GM12878 (cell line): ENCODE measurements at regions not wholly inside any gene's neighbourhood (a gene's known extent, or its start where the extent isn't known, plus 50 kb on each side); places are given as distances from the start of the nearest gene placed in this dataset.

Source experiments
- ATAC-seq: fragments of 200-7000 bp; cut with Tn5 transposase; 3 replicates; pipeline ENCODE4 v1.9.1; 2020; ENCODE audit warnings: mild to moderate bottlenecking, moderate library complexity
- BruUV-seq: library from RNA; stranded (reverse); fragments of 400-500 nt; replicated peaks from 2 replicates; lab custom pipeline; 2021; lab: Mats Ljungman, UMichigan
- CTCF ChIA-PET: fragments of 300-600 bp; sonication (Branson Sonifier 250); formaldehyde crosslinking; extraction: SDS; loops from one replicate; lab custom pipeline; 2021; ENCODE audit warnings: inconsistent platforms; lab: Yijun Ruan, JAX
- POLR2A ChIA-PET: fragments of 350-600 bp; formaldehyde crosslinking; extraction: SDS; loops from one replicate; lab custom pipeline; 2021; ENCODE audit warnings: inconsistent platforms; lab: Charles Lee
- RAD21 ChIA-PET: fragments of 300-600 bp; sonication (Branson Sonifier 250); formaldehyde crosslinking; loops from one replicate; lab custom pipeline; 2023; ENCODE audit warnings: antibody characterized with exemption; ENCODE audit not compliant: unreplicated experiment; lab: Charles Lee
- SMC1A ChIA-PET: fragments of 300-600 bp; sonication (Branson Sonifier 250); formaldehyde crosslinking; loops from one replicate; lab custom pipeline; 2023; ENCODE audit not compliant: unreplicated experiment, uncharacterized antibody; lab: Charles Lee
- DNase-seq: peaks from one replicate; pipeline ENCODE4 v3.0.0-alpha.2; 2011; ENCODE audit warnings: low read depth, low spot score
- FAIRE-seq: peaks from 3 replicates; lab custom pipeline; 2011; peaks lifted over from hg19 to GRCh38; lab: Jason Lieb, UNC
- H2AFZ ChIP-seq: 2 replicates; pipeline ENCODE4 v1.6.0; 2011; ENCODE audit warnings: low read depth, low read length, control low read depth; ENCODE audit not compliant: control insufficient read depth
- H3K27ac ChIP-seq: 2 replicates; pipeline ENCODE4 v1.5.1; 2011; ENCODE audit warnings: control low read depth; ENCODE audit not compliant: control insufficient read depth, insufficient read depth
- H3K27me3 ChIP-seq, 2 experiments: replicated peaks in 1 of 2; 2 replicates each; pipeline versions ENCODE4 v1.6.0 to v1.6.1; 2011; ENCODE audit warnings: low read length in 1 of 2; ENCODE audit not compliant: control insufficient read depth in 2 of 2, insufficient read depth in 2 of 2
- H3K36me3 ChIP-seq, 2 experiments: 2 replicates each; pipeline ENCODE4 v1.5.1; 2011; ENCODE audit warnings: low read length in 1 of 2; ENCODE audit not compliant: control insufficient read depth in 2 of 2, insufficient read depth in 2 of 2
- H3K4me1 ChIP-seq: 2 replicates; pipeline ENCODE4 v1.6.1; 2011; ENCODE audit warnings: mild to moderate bottlenecking, low read length, moderate library complexity, mixed read lengths; ENCODE audit not compliant: control insufficient read depth, insufficient read depth
- H3K4me2 ChIP-seq: 2 replicates; pipeline ENCODE4 v1.6.0; 2011; ENCODE audit warnings: control low read depth; ENCODE audit not compliant: control insufficient read depth, insufficient read depth
- H3K4me3 ChIP-seq: fragments of 200-600 bp; sonication (generic); 2 replicates; pipeline ENCODE4 v1.5.1; 2016
- H3K79me2 ChIP-seq: 2 replicates; pipeline ENCODE4 v1.6.0; 2011; ENCODE audit warnings: low read length; ENCODE audit not compliant: control insufficient read depth, insufficient read depth
- H3K9ac ChIP-seq: 2 replicates; pipeline ENCODE4 v1.8.0; 2011; ENCODE audit warnings: low read length, control low read depth, mixed read lengths; ENCODE audit not compliant: control insufficient read depth, insufficient read depth
- H3K9me3 ChIP-seq: replicated peaks from 3 replicates; pipeline ENCODE4 v1.5.1; 2011; ENCODE audit warnings: mild to moderate bottlenecking, low read length; ENCODE audit not compliant: control insufficient read depth, insufficient read depth
- H4K20me1 ChIP-seq: 2 replicates; pipeline ENCODE4 v1.6.0; 2011; ENCODE audit not compliant: control insufficient read depth, insufficient read depth
- CBFB ChIP-seq: IDR thresholded peaks from 2 replicates; pipeline ENCODE4 v1.6.1; 2016; ENCODE audit warnings: antibody characterized with exemption, low read depth
- CREM ChIP-seq: IDR thresholded peaks from 2 replicates; pipeline ENCODE4 v1.6.1; 2014; ENCODE audit warnings: antibody characterized with exemption, low read depth
- IKZF1 ChIP-seq: fragments of 450-650 bp; conservative IDR thresholded peaks from 2 replicates; pipeline ENCODE4 v1.6.1; 2017; ENCODE audit warnings: antibody characterized with exemption, mild to moderate bottlenecking
- IKZF2 ChIP-seq, 2 experiments: fragments of 450-650 bp; IDR thresholded peaks; 2 replicates each; pipeline ENCODE4 v1.6.1; 2017; ENCODE audit warnings: mild to moderate bottlenecking in 2 of 2, moderate library complexity in 2 of 2
- MEF2A ChIP-seq: IDR thresholded peaks from 2 replicates; pipeline ENCODE4 v1.6.1; 2011; ENCODE audit warnings: low read depth, mild to moderate bottlenecking, low read length, moderate library complexity; ENCODE audit not compliant: insufficient read depth
- MYC ChIP-seq: IDR thresholded peaks from 2 replicates; pipeline ENCODE4 v1.6.1; 2011; ENCODE audit warnings: mild to moderate bottlenecking, low read length, moderate library complexity, inconsistent platforms; ENCODE audit not compliant: insufficient read depth, insufficient replicate concordance, insufficient read length, severe bottlenecking
- NR2F1 ChIP-seq: fragments of 450-650 bp; conservative IDR thresholded peaks from 2 replicates; pipeline ENCODE4 v1.6.1; 2017; ENCODE audit warnings: mild to moderate bottlenecking
- PAX8 ChIP-seq: fragments of 450-650 bp; IDR thresholded peaks from 2 replicates; pipeline ENCODE4 v1.6.1; 2017; ENCODE audit warnings: mild to moderate bottlenecking, moderate library complexity
- RBBP5 ChIP-seq: fragments of 200-600 bp; sonication (generic); conservative IDR thresholded peaks from 2 replicates; pipeline ENCODE4 v1.6.1; 2016
- SMAD5 ChIP-seq: IDR thresholded peaks from 2 replicates; pipeline ENCODE4 v1.6.1; 2016; ENCODE audit warnings: antibody characterized with exemption, low read depth
- STAT3 ChIP-seq: IDR thresholded peaks from 2 replicates; pipeline ENCODE4 v1.6.1; 2011; ENCODE audit warnings: low read depth, low read length, improper control_type of control experiment
- TCF3 ChIP-seq: IDR thresholded peaks from 2 replicates; pipeline ENCODE4 v1.6.1; 2012; ENCODE audit warnings: low read depth, mild to moderate bottlenecking, low read length, borderline replicate concordance; ENCODE audit not compliant: insufficient read depth
- TCF7 ChIP-seq: IDR thresholded peaks from 2 replicates; pipeline ENCODE4 v1.6.1; 2014; ENCODE audit warnings: antibody characterized with exemption, borderline replicate concordance
- ZNF274 ChIP-seq: IDR thresholded peaks from one replicate; pipeline ENCODE4 v1.8.0; 2011; ENCODE audit not compliant: insufficient read length, insufficient read depth
- ZZZ3 ChIP-seq: IDR thresholded peaks from 2 replicates; pipeline ENCODE4 v1.6.1; 2011; ENCODE audit warnings: low read depth; ENCODE audit not compliant: control insufficient read depth, insufficient read length
- WGBS: methylation state at CpG from one replicate; pipeline ENCODE4 v1.1.6; 2016; ENCODE audit warnings: low lambda C conversion rate; ENCODE audit not compliant: insufficient replicate concordance, insufficient coverage; ENCODE audit errors: missing lambda C conversion rate; 5-methylcytosine and 5-hydroxymethylcytosine counted together
- in situ Hi-C: fragments of 300-500 bp; cut with MboI; formaldehyde crosslinking; loops from 9 replicates; pipeline ENCODE4 v1.14.3; 2018; ENCODE audit warnings: mixed read lengths
- intact Hi-C: fragments of 100-400 bp; cut with micrococcal nuclease; formaldehyde crosslinking; loops from one replicate; pipeline ENCODE4 v1.14.2; 2022; ENCODE audit not compliant: unreplicated experiment
- TF ChIP-seq, protein P1 (sequence below): IDR thresholded peaks from 2 replicates; pipeline ENCODE4 v1.6.1; 2011; ENCODE audit warnings: mild to moderate bottlenecking, low read depth, low read length, moderate library complexity; ENCODE audit not compliant: insufficient replicate concordance
- TF ChIP-seq, protein P2 (sequence below): IDR thresholded peaks from 2 replicates; pipeline ENCODE4 v1.6.1; 2012; ENCODE audit warnings: low read depth, low read length, improper control_type of control experiment
- TF ChIP-seq, protein P3 (sequence below): IDR thresholded peaks from 2 replicates; pipeline ENCODE4 v1.6.1; 2011; ENCODE audit warnings: borderline replicate concordance, low read depth, mild to moderate bottlenecking, moderate library complexity, low read length; ENCODE audit not compliant: insufficient read depth, poor library complexity, severe bottlenecking
- TF ChIP-seq, protein P4 (sequence below): IDR thresholded peaks from 2 replicates; pipeline ENCODE4 v1.6.1; 2012; ENCODE audit warnings: low read depth, low read length, improper control_type of control experiment
- TF ChIP-seq, protein P5 (sequence below): IDR thresholded peaks from 2 replicates; pipeline ENCODE4 v1.6.1; 2012; ENCODE audit warnings: low read depth, low read length, improper control_type of control experiment

DNA sequence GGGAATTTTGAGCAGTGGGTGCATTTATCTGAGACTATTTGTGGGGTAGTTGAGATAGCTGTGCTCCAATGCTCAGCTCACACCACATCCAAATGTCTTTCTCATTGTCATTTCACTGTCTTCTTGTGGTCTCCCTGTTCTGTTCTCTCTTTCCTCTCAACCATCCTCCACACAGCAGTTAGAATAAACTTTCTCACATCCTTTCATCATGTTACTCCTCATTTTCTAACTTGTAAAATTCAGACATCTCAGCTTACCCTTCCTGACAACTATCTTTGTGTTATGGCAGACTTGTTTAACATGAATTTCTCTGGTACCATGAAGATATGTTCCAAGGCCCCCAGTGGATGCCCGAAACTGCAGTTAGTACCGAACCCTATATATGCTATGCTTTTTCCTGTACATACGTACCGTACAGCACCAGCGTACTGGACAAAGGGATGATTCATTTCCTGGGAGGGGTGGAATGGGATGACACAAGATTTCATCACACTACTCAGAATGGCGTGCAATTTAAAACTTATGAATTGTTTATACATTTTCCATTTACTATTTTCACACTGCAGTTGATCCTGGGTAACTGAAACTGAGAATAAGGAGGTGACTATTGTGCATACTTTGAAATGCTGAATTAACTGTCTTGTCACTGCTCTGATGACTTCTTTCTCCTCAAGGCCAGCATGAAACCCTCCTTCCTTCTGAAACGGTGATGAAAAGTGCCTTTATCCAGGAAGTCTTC is 177.1 kb upstream of the SLC38A2 start:
- Histone ChIP-seq H3K9me3 (no peaks in the 10 kb centered on the region; the same call in 1 of the 3 replicates), H3K4me1 (peaks cover 13% of the 10 kb centered on the region), H2AFZ (no peak overlapping the region), H3K9ac (no peak overlapping the region), H3K27ac (peak overlapping the region; percentile 27), H3K27me3 (no peaks in the 10 kb centered on the region), H3K4me2 (peak overlapping the region; percentile 45), H4K20me1 (no peaks in the 10 kb centered on the region), H3K79me2 (no peaks in the 10 kb centered on the region), H3K4me3 (no peak overlapping the region), H3K36me3 (no peaks in the 10 kb centered on the region; a peak in 1 of 4 replicates)
- POLR2A ChIA-PET = no interaction called here
- BruUV-seq = no TSS peak
- RAD21 ChIA-PET = interaction anchor here (0.8 kb wide), 1 partner anchor 163 kb away, joined by 3 read pairs; no protein-coding TSS in a partner anchor
- DNase-seq (no peak), ATAC-seq (peak; percentile 65), FAIRE-seq (no peak)
- WGBS = 81% methylated on average over 7 of the region's 7 CpGs
- CTCF ChIA-PET = interaction anchor here (0.7 to 1.9 kb wide), 4 partner anchors 9 to 1081 kb away, joined by 3 to 4 read pairs (median 3); no protein-coding TSS in a partner anchor
- in situ Hi-C loops = no loop called here
- intact Hi-C loops = no loop called here
- SMC1A ChIA-PET = interaction anchor here (0.6 to 1.5 kb wide), 3 partner anchors 23 to 148 kb away, joined by 3 to 5 read pairs (median 4); no protein-coding TSS in a partner anchor
- no peak for TF ChIP-seq IKZF1
- TF ChIP-seq ZNF274 = no peak
- no peak for TF ChIP-seq STAT3
- TF ChIP-seq, protein P1, sequence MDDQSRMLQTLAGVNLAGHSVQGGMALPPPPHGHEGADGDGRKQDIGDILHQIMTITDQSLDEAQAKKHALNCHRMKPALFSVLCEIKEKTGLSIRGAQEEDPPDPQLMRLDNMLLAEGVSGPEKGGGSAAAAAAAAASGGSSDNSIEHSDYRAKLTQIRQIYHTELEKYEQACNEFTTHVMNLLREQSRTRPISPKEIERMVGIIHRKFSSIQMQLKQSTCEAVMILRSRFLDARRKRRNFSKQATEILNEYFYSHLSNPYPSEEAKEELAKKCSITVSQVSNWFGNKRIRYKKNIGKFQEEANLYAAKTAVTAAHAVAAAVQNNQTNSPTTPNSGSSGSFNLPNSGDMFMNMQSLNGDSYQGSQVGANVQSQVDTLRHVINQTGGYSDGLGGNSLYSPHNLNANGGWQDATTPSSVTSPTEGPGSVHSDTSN = no peak
- no peak for TF ChIP-seq SMAD5
- TF ChIP-seq, protein P2, sequence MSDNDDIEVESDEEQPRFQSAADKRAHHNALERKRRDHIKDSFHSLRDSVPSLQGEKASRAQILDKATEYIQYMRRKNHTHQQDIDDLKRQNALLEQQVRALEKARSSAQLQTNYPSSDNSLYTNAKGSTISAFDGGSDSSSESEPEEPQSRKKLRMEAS = no peak
- TF ChIP-seq RBBP5 = no peak
- TF ChIP-seq, protein P3, sequence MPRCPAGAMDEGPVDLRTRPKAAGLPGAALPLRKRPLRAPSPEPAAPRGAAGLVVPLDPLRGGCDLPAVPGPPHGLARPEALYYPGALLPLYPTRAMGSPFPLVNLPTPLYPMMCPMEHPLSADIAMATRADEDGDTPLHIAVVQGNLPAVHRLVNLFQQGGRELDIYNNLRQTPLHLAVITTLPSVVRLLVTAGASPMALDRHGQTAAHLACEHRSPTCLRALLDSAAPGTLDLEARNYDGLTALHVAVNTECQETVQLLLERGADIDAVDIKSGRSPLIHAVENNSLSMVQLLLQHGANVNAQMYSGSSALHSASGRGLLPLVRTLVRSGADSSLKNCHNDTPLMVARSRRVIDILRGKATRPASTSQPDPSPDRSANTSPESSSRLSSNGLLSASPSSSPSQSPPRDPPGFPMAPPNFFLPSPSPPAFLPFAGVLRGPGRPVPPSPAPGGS = no peak
- no peak for TF ChIP-seq MYC
- TF ChIP-seq TCF7 = no peak
- TF ChIP-seq, protein P4, sequence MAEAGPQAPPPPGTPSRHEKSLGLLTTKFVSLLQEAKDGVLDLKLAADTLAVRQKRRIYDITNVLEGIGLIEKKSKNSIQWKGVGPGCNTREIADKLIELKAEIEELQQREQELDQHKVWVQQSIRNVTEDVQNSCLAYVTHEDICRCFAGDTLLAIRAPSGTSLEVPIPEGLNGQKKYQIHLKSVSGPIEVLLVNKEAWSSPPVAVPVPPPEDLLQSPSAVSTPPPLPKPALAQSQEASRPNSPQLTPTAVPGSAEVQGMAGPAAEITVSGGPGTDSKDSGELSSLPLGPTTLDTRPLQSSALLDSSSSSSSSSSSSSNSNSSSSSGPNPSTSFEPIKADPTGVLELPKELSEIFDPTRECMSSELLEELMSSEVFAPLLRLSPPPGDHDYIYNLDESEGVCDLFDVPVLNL = no peak
- no peak for TF ChIP-seq MEF2A
- TF ChIP-seq PAX8 = no peak
- TF ChIP-seq CBFB = 0 out of 2 replicates have a peak, but pooled peaks have one; percentile 18
- TF ChIP-seq CREM = peak; percentile 66; the same call in 1 of the 2 replicates
- no peak for TF ChIP-seq ZZZ3
- no peak for TF ChIP-seq NR2F1
- TF ChIP-seq, protein P5, sequence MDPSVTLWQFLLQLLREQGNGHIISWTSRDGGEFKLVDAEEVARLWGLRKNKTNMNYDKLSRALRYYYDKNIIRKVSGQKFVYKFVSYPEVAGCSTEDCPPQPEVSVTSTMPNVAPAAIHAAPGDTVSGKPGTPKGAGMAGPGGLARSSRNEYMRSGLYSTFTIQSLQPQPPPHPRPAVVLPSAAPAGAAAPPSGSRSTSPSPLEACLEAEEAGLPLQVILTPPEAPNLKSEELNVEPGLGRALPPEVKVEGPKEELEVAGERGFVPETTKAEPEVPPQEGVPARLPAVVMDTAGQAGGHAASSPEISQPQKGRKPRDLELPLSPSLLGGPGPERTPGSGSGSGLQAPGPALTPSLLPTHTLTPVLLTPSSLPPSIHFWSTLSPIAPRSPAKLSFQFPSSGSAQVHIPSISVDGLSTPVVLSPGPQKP = no peak
- TF ChIP-seq IKZF2 (IDR thresholded peaks at IDR 0.05) = 0 out of 4 replicates have a peak, but pooled peaks of 1 of the 2 experiments have one; percentile 11
- no peak for TF ChIP-seq TCF3
